Calu3 (cell line): ENCODE measurements at regions not wholly inside any gene's neighbourhood (a gene's known extent, or its start where the extent isn't known, plus 50 kb on each side); places are given as distances from the start of the nearest gene placed in this dataset.

ENCODE experiments used
- BruUV-seq: library from RNA; stranded (reverse); fragments of 400-500 nt; replicated peaks from 2 replicates; lab custom pipeline; 2021; lab: Mats Ljungman, UMichigan
- CTCF ChIA-PET: fragments of 300-600 bp; sonication (Branson Sonifier 250); formaldehyde crosslinking; loops from one replicate; lab custom pipeline; 2022; ENCODE audit warnings: antibody characterized with exemption; lab: Charles Lee
- DNase-seq: peaks from one replicate; pipeline ENCODE4 v3.0.0; 2022
- H3K27ac Mint-ChIP-seq: one replicate; pipeline ENCODE4 v1.8.0; 2022; ENCODE audit warnings: mixed read lengths; ENCODE audit not compliant: unreplicated experiment
- H3K27me3 Mint-ChIP-seq: one replicate; pipeline ENCODE4 v1.8.0; 2022; ENCODE audit warnings: mixed read lengths; ENCODE audit not compliant: unreplicated experiment
- H3K36me3 Mint-ChIP-seq: one replicate; pipeline ENCODE4 v1.8.0; 2022; ENCODE audit warnings: mild to moderate bottlenecking, moderate library complexity, mixed read lengths; ENCODE audit not compliant: insufficient read depth, unreplicated experiment
- H3K4me1 Mint-ChIP-seq: one replicate; pipeline ENCODE4 v1.8.0; 2022; ENCODE audit warnings: mild to moderate bottlenecking, low read depth, mixed read lengths; ENCODE audit not compliant: unreplicated experiment
- H3K4me3 Mint-ChIP-seq: one replicate; pipeline ENCODE4 v1.8.0; 2022; ENCODE audit warnings: mild to moderate bottlenecking, low read depth, moderate library complexity, mixed read lengths; ENCODE audit not compliant: unreplicated experiment
- H3K9me3 Mint-ChIP-seq: one replicate; pipeline ENCODE4 v1.8.0; 2022; ENCODE audit warnings: low read depth, mixed read lengths; ENCODE audit not compliant: unreplicated experiment
- CTCF ChIP-seq: fragments of 200-600 bp; IDR thresholded peaks from one replicate; pipeline ENCODE4 v1.8.0; 2022; ENCODE audit warnings: antibody characterized with exemption; ENCODE audit not compliant: unreplicated experiment
- intact Hi-C: fragments of 100-400 bp; cut with micrococcal nuclease; formaldehyde crosslinking; loops from one replicate; pipeline ENCODE4 v1.10.0; 2022; ENCODE audit not compliant: unreplicated experiment

- DNase-seq = no peak
- no TSS peak for BruUV-seq
- Mint-ChIP-seq H3K27me3 (no peaks in the 10 kb centered on the region), H3K4me1 (no peaks in the 10 kb centered on the region), H3K27ac (no peak overlapping the region), H3K36me3 (no peaks in the 10 kb centered on the region), H3K4me3 (no peak overlapping the region), H3K9me3 (no peaks in the 10 kb centered on the region)
- CTCF ChIA-PET = no interaction called here
- no peak for TF ChIP-seq CTCF
- intact Hi-C loops = no loop called here
These were observed 562.4 kb upstream of the ZFP42 start for GRCh38 chr4:187433141-187433540.

GRCh38 chr4:187436251-187436650, 559.3 kb upstream of the ZFP42 start:
- Mint-ChIP-seq H3K27ac (no peak overlapping the region), H3K27me3 (no peaks in the 10 kb centered on the region), H3K4me1 (no peaks in the 10 kb centered on the region), H3K36me3 (no peaks in the 10 kb centered on the region), H3K9me3 (peaks cover 2% of the 10 kb centered on the region), H3K4me3 (no peak overlapping the region)
- BruUV-seq = no TSS peak
- CTCF ChIA-PET = no interaction called here
- intact Hi-C loops = no loop called here
- no peak for TF ChIP-seq CTCF
- DNase-seq = no peak

GRCh38 chr4:187444061-187444460, 551.5 kb upstream of the ZFP42 start:
- H3K9me3 Mint-ChIP-seq = peaks cover 2% of the 10 kb centered on the region
- TF ChIP-seq CTCF = no peak
- intact Hi-C loops = no loop called here
- no peaks in the 10 kb centered on the region for H3K27me3 Mint-ChIP-seq
- no TSS peak for BruUV-seq
- H3K4me1 Mint-ChIP-seq = no peaks in the 10 kb centered on the region
- CTCF ChIA-PET = no interaction called here
- H3K36me3 Mint-ChIP-seq = no peaks in the 10 kb centered on the region
- H3K4me3 Mint-ChIP-seq = no peak overlapping the region
- H3K27ac Mint-ChIP-seq = no peak overlapping the region
- no peak for DNase-seq

GRCh38 chr4:187449702-187450101, 545.9 kb upstream of the ZFP42 start:
- no peak for DNase-seq
- CTCF ChIA-PET = no interaction called here
- intact Hi-C loops = no loop called here
- Mint-ChIP-seq H3K4me1 (no peaks in the 10 kb centered on the region), H3K27ac (no peak overlapping the region), H3K9me3 (no peaks in the 10 kb centered on the region), H3K27me3 (no peaks in the 10 kb centered on the region), H3K4me3 (no peak overlapping the region), H3K36me3 (no peaks in the 10 kb centered on the region)
- BruUV-seq = no TSS peak
- no peak for TF ChIP-seq CTCF

- intact Hi-C loops = no loop called here
- no peak for TF ChIP-seq CTCF
- no peaks in the 10 kb centered on the region for H3K27me3 Mint-ChIP-seq
- no peak overlapping the region for H3K27ac Mint-ChIP-seq
- no peaks in the 10 kb centered on the region for H3K4me1 Mint-ChIP-seq
- BruUV-seq = no TSS peak
- H3K36me3 Mint-ChIP-seq = no peaks in the 10 kb centered on the region
- CTCF ChIA-PET = no interaction called here
- H3K4me3 Mint-ChIP-seq = no peak overlapping the region
- H3K9me3 Mint-ChIP-seq = no peaks in the 10 kb centered on the region
- no peak for DNase-seq
These were observed 543.8 kb upstream of the ZFP42 start for GRCh38 chr4:187451776-187452175.
